ENCODE measurements at regions not wholly inside any gene's neighbourhood (a gene's known extent, or its start where the extent isn't known, plus 50 kb on each side); places are given as distances from the start of the nearest gene placed in this dataset.

DNA sequence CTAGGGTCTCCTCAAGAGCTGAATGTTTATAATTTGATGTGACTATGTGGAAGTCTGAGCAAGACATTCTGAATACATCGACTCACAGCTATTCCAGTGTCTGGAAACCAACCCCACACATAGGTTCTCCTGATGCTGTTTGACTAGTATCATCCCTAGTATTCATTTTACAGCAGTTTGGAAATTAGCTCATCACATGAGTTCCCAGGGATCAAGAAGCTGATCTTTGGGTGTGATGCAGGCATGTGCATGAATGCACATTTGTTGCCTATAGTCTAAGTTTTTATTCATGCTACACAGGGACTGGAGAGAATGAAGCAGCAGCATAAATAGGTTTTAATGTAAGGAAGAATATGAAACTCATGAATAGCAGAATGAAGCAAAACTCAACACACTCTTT, 284.3 kb upstream of the SPRED2 start:
- Histone ChIP-seq H3K27ac (ENCODE audit: low read depth, low read length) (no peak overlapping the region), H3K18ac (ENCODE audit: extremely low read depth, low read length) (no peak overlapping the region), H4K8ac (ENCODE audit: extremely low read depth, insufficient read depth, low read length) (no peak overlapping the region), H2BK120ac (replicated peaks; ENCODE audit: low read depth, low read length) (no peak overlapping the region), H3K4me3 (ENCODE audit: extremely low read depth in 1 of 4, insufficient read depth in 2 of 4, low read depth in 3 of 4, low read length in 4 of 4) (no peak overlapping the region), H2AK5ac (ENCODE audit: low read depth, low read length) (no peak overlapping the region), H3K4ac (replicated peaks; ENCODE audit: insufficient read length, low read depth, low read length) (no peak overlapping the region), H3K23ac (ENCODE audit: insufficient read length) (no peak overlapping the region), H4K5ac (ENCODE audit: insufficient read length, low read depth, low read length) (no peak overlapping the region), H3K23me2 (ENCODE audit: low read depth, low read length) (no peaks in the 10 kb centered on the region), H3K79me1 (ENCODE audit: low read depth, low read length) (no peaks in the 10 kb centered on the region), H2BK20ac (ENCODE audit: low read length) (no peak overlapping the region), H3K9me3 (ENCODE audit: insufficient read depth in 2 of 2, low read depth in 1 of 2, low read length in 1 of 2) (no peaks in the 10 kb centered on the region), H3K4me1 (replicated peaks in 1 of 4; ENCODE audit: control insufficient read depth in 3 of 4, insufficient read depth in 4 of 4, low read length in 3 of 4) (no peaks in the 10 kb centered on the region), H3K27me3 (replicated peaks in 1 of 4; ENCODE audit: control insufficient read depth in 3 of 4, extremely low read depth in 1 of 4, insufficient read depth in 3 of 4, low read length in 3 of 4) (no peaks in the 10 kb centered on the region; a peak in 1 of 7 replicates), H3K36me3 (ENCODE audit: control insufficient read depth in 2 of 4, insufficient read depth in 4 of 4, low read length in 3 of 4) (no peaks in the 10 kb centered on the region), H4K20me1 (replicated peaks in 1 of 2; ENCODE audit: control insufficient read depth in 1 of 2, insufficient read depth in 2 of 2, low read length in 2 of 2) (no peaks in the 10 kb centered on the region), H3K9ac (replicated peaks in 1 of 4; ENCODE audit: extremely low read depth in 1 of 4, low read depth in 3 of 4, low read length in 3 of 4) (no peak overlapping the region), H3K56ac (replicated peaks; ENCODE audit: insufficient read length, low read depth, low read length) (no peak overlapping the region), H2BK15ac (ENCODE audit: low read length) (no peak overlapping the region), H3K4me2 (ENCODE audit: insufficient read depth in 1 of 2, low read depth in 2 of 2, low read length in 2 of 2) (no peak overlapping the region), H4K91ac (replicated peaks; ENCODE audit: insufficient read length, low read length) (no peak overlapping the region), H2BK12ac (ENCODE audit: low read depth, low read length) (no peak overlapping the region), H3K14ac (ENCODE audit: insufficient read length) (no peak overlapping the region), H2AFZ (ENCODE audit: low read length) (no peak overlapping the region), H2BK5ac (ENCODE audit: low read depth, low read length) (no peak overlapping the region), H3K79me2 (ENCODE audit: control insufficient read depth in 1 of 2, insufficient read depth in 2 of 2, low read length in 2 of 2) (no peaks in the 10 kb centered on the region)
- FAIRE-seq (no peak), DNase-seq (ENCODE audit: low read depth in 1 of 2, low spot score in 2 of 2) (no peak)
- ChIA-PET CTCF (ENCODE audit: partially characterized antibody) (interaction anchor here (1.1 to 1.5 kb wide), 3 partner anchors 9 to 96 kb away, joined by 4 to 5 read pairs (median 4); no protein-coding TSS in a partner anchor), POLR2A (ENCODE audit: partially characterized antibody) (no interaction called here)
- WGBS, 2 experiments (ENCODE audit: extremely low coverage in 1 of 2, insufficient coverage in 1 of 2, insufficient read length in 1 of 2, insufficient replicate concordance in 2 of 2, low coverage in 1 of 2, low lambda C conversion rate in 2 of 2, missing lambda C conversion rate in 1 of 2) = 100% methylated on average over 1 of the region's 1 CpG; no CpG with 5 or more reads in 1 of the 2 experiments
- no peak for TF ChIP-seq HDAC6 (IDR thresholded peaks at IDR 0.05; ENCODE audit: low read depth, low read length)
- no peak for TF ChIP-seq POU5F1 (IDR thresholded peaks at IDR 0.05; ENCODE audit: low read depth, low read length)
- TF ChIP-seq JUND (IDR thresholded peaks at IDR 0.05; ENCODE audit: low read length) = no peak
- TF ChIP-seq SUZ12 (IDR thresholded peaks at IDR 0.05; ENCODE audit: low read length) = no peak
- no peak for TF ChIP-seq RBBP5 (IDR thresholded peaks at IDR 0.05; ENCODE audit: borderline replicate concordance, low read depth, low read length)
- no peak for TF ChIP-seq POLR2A (IDR thresholded peaks at IDR 0.05; ENCODE audit: control extremely low read depth in 1 of 2, low read depth in 2 of 2, low read length in 2 of 2)
- TF ChIP-seq CTBP2 (IDR thresholded peaks at IDR 0.05; ENCODE audit: borderline replicate concordance, insufficient read depth, insufficient read length, low read length) = no peak
- TF ChIP-seq, protein P1, sequence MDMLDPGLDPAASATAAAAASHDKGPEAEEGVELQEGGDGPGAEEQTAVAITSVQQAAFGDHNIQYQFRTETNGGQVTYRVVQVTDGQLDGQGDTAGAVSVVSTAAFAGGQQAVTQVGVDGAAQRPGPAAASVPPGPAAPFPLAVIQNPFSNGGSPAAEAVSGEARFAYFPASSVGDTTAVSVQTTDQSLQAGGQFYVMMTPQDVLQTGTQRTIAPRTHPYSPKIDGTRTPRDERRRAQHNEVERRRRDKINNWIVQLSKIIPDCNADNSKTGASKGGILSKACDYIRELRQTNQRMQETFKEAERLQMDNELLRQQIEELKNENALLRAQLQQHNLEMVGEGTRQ (IDR thresholded peaks at IDR 0.05; ENCODE audit: low read length) = no peak
- TF ChIP-seq RXRA (IDR thresholded peaks at IDR 0.05; ENCODE audit: insufficient read depth, low read depth, low read length) = no peak
- TF ChIP-seq SRF (IDR thresholded peaks at IDR 0.05; ENCODE audit: low read depth, low read length) = no peak
